Fibroblast of skin of left quadriceps (primary cell): ENCODE measurements at regions not wholly inside any gene's neighbourhood (a gene's known extent, or its start where the extent isn't known, plus 50 kb on each side); places are given as distances from the start of the nearest gene placed in this dataset.
"Not testable (repeated sequence)": the region's sequence is repeated elsewhere in the genome, so short reads cannot be mapped to it uniquely, and the experiment has no call there.

Experiments used
- DNase-seq, 2 experiments: peaks; one replicate each; pipeline ENCODE4 v3.0.0-alpha.2; 2013; ENCODE audit warnings: low read depth in 2 of 2

DNA sequence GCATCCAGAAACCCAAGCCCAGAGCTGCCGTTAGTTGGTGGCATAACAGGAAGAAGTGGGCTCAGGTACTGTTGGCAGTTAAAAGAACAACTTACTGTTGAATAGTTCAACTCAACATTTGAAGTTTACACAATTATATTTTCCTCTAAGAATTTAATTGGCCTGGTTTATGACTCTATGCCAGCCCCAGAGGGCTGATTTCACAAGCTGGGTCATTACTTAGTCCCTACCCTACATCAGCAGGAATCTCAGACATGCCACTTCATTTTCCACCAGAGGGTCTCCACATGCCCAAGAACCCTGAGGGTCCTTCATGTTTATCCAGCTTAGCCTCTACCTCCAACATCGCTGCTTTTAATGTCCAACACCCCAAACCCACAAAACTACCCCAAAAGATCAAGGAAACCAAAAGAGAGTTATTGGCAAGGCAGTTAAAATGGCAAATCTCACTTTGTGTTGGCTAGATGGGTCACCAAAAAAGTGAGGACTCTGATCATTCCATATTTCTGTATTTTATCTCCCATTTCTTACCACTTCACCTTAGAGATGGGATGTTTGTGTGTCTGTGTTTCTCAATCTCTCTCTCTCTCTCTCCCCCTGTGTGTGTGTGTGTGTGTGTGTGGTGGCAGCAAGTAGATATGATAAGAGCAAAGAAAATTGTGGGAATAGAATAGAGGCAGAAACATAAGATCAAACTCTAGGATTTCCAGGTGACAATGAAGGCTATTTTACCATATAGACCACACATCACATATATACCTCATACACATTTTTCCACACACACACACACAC is 112.5 kb upstream of the TBX18 start:
- DNase-seq: no peak

DNA sequence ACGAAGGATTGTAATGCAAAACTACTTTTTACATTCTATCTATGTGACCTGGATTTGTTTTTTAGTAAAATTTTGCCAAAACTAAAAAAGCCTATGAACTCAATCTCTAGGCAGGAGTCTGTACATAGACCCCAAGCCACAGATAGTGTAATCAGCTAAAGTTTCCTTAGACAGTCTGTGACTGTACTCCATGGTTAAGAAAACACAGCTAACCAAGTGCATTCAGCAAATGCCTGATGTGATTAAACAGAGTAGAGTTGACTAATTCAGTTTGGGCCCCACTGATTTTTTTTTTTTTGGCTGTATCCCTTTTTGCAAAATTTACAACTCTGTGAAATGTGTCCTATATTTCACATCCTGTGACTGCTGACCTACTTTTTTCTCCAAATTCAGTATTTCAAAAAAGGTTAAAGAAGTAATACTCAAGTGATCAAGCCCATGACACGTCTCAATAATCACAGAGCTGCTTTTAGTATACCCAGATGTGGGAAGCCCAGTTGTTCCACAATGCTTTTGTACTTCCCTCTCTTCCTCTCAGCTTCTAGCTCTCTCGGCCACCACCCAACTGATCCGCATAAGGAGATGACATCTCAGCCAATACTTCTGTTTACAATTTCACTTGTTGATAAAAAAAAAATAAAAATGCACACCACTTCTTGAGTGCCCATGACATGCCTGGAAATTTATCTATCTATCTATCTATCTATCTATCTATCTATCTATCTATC is 108.8 kb upstream of the TBX18 start:
- no peak for DNase-seq

GRCh38 chr6:84871925-84872324 is 107.5 kb upstream of the TBX18 start:
- no peak for DNase-seq

DNA sequence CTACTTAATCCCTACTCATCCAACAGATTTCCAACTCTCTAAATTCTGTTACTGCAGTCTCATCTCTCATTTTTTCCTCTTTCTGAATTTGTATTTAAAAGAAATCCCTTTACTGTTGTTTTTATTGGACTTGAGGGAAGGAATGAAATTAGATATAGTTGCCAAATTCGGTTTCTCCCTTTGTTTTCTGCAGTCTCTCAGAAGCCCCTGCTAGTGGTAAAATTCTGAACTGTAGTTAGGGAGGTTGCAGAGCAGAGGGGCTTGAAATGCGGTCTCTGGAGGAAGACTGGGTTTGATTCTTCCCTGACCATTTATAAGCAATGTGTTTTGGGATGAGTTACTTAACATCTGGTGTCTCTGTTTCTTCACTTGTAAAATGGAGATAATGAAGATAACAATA is 106.3 kb upstream of the TBX18 start:
- DNase-seq: no peak

DNA sequence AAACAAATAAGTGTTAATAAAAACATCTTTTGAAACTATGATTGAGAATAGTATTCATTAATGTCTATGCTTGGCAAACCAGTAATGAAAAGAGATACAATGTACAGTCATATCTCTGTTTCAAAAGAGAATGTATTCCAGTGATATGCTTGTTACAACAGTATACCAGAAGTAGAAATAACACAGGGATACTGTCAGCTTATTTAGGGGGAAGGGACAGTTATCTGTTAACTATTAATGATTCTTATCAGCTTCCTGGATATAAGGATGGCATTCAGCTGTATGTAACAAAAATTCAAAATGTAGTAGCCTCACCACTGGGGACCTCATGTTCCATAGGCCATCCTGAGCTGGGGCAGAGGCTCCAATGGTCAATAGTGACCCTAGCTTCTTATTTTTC is 103.8 kb upstream of the TBX18 start:
- no peak for DNase-seq

- no peak for DNase-seq
Observed at GRCh38 chr6:84867521-84867920, 103.1 kb upstream of the TBX18 start.

- DNase-seq: no peak
Observed at GRCh38 chr6:84866715-84867114, 102.3 kb upstream of the TBX18 start.

DNA sequence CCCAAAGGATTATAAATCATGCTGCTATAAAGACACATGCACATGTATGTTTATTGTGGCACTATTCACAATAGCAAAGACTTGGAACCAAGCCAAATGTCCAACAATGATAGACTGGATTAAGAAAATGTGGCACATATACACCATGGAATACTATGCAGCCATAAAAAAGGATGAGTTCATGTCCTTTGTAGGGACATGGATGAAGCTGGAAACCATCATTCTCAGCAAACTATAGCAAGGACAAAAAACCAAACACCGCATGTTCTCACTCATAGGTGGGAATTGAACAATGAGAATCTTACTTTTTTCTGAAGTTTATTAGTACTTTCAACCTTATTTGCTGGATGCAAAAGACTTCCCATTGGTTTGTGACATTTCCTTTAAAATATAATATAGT is 101.0 kb upstream of the TBX18 start:
- DNase-seq: not testable (repeated sequence)

- no peak for DNase-seq
Observed at GRCh38 chr6:84862843-84863242, 98.4 kb upstream of the TBX18 start.

DNA sequence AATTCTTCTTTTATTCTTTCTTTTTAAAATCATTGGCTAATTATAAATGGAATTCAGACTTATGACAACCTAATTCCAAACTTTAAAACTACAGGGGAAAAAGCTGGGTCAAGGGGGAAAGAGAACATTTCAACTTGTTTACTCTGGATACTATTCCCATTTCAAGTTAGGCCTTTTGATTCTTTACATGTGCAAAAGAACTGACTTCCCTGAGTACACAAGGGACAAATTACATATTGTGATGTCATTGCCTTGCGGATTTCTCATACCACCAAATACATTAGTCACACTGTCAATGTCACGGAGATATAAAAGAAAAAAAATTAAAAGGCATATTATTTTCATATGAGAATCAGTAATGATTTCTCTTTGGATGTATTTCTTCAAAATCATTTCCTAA is 96.5 kb upstream of the TBX18 start:
- no peak for DNase-seq

DNA sequence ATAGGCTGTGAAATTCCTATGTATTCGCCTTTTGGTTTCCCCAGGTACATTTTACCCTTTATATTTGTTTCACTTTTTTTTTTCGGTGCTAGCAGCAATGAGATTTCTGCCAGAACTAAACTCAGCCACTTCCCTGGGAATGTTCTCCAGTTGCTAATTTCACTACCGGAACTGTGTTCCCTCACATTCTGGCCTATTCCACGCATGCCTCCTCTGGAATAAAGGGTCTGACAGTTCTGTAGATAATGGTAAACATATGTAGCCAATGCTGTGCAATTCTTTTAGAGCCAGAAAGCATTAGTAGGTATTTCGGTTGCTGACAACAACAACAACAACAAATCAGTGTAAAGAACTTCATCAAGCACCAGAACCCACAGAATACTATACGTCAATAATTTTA is 96.1 kb upstream of the TBX18 start:
- DNase-seq: no peak

- DNase-seq: peak; percentile 81 to 82
Observed at GRCh38 chr6:84854811-84855400, 90.5 kb upstream of the TBX18 start.

DNA sequence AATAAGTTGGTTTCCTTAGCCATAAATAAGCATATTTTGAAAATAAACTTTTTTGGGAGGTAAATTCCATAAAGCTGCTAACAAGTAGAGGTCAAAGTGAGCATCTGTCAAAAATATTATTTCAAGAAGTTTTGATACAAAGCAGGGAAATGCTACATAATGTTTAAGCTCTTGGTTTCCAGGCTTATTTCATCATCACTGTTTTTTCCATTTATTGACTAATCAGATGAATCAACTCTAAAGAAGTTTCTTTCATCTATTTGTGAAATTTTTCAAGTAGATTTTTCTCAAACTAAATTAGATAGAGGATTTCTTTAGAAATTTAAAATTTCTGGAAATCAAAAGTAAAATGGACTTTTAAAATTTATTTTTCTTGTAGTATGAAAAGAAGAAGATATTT is 89.5 kb upstream of the TBX18 start:
- DNase-seq: peak in 1 of 2 experiments; percentile 21

GRCh38 chr6:84848960-84849359 is 84.6 kb upstream of the TBX18 start:
- no peak for DNase-seq

GRCh38 chr6:84847390-84848160 is 83.2 kb upstream of the TBX18 start:
- peak in 1 of 2 experiments; percentile 38 for DNase-seq

GRCh38 chr6:84842525-84843166 is 78.2 kb upstream of the TBX18 start:
- DNase-seq: no peak

GRCh38 chr6:84837068-84837866 is 72.9 kb upstream of the TBX18 start:
- DNase-seq: not testable (repeated sequence)

- DNase-seq: no peak
Observed at GRCh38 chr6:84836366-84836765, 72.0 kb upstream of the TBX18 start.

GRCh38 chr6:84835340-84835739 is 70.9 kb upstream of the TBX18 start:
- no peak for DNase-seq

DNA sequence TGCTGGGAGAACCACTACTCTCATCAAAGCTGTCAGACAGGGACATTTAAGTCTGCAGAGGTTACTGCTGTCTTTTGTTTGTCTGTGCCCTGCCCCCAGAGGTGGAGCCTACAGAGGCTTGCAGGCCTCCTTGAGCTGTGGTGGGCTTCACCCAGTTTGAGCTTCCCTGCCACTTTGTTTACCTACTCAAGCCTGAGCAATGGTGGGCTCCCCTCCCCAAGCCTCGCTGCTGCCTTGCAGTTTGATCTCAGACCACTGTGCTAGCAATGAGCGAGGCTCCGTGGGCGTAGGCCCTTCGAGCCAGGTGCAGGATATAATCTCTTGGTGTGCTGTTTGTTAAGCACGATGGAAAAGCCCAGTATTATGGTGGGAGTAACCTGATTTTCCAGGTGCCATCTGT is 67.5 kb upstream of the TBX18 start:
- not testable (repeated sequence) for DNase-seq

- DNase-seq: peak; percentile 28 to 32
Observed at GRCh38 chr6:84825461-84825860, 61.1 kb upstream of the TBX18 start.
